ENCODE measurements at regions not wholly inside any gene's neighbourhood (a gene's known extent, or its start where the extent isn't known, plus 50 kb on each side); places are given as distances from the start of the nearest gene placed in this dataset.

GRCh38 chr21:24714646-24715200 lies 892.6 kb downstream of the MRPL39 start:
- DNase-seq (no peak), ATAC-seq (no peak)
- Mint-ChIP-seq H3K4me1 (no peaks in the 10 kb centered on the region), H3K27me3 (no peaks in the 10 kb centered on the region), H3K27ac (no peak overlapping the region), H3K4me3 (no peak overlapping the region), H3K9me3 (ENCODE audit: low read depth) (peaks cover 3% of the 10 kb centered on the region), H3K36me3 (no peaks in the 10 kb centered on the region)
- CTCF ChIA-PET, result no interaction called here

DNA sequence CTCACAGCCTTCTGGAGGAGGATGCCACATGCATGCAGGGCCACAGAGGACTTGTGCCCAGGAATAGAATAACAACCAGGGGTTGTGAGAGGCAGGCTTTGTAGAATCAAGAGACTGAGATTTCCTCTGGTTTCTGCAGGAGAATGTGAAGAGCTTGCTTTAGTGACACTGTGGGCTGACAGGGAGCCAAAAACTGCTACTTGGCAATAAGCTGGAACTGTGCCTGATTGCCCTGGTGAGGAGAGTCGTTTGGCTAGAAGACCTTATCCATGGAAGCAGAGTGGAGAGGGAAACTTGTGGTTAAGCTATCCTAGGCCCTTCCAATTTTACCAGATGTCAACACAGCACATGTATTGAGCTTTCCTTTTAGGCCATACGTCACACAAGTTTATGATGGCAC lies 902.1 kb downstream of the MRPL39 start:
- CTCF ChIA-PET, result no interaction called here
- Mint-ChIP-seq H3K36me3 (no peaks in the 10 kb centered on the region), H3K4me1 (no peaks in the 10 kb centered on the region), H3K9me3 (ENCODE audit: low read depth) (no peaks in the 10 kb centered on the region), H3K4me3 (no peak overlapping the region), H3K27ac (no peak overlapping the region), H3K27me3 (no peaks in the 10 kb centered on the region)
- no peak for ATAC-seq
- DNase-seq, result no peak

- DNase-seq, result no peak
- no peak overlapping the region for H3K4me3 Mint-ChIP-seq
- no peak overlapping the region for H3K27ac Mint-ChIP-seq
- no peaks in the 10 kb centered on the region for H3K27me3 Mint-ChIP-seq
- H3K9me3 Mint-ChIP-seq (ENCODE audit: low read depth), result no peaks in the 10 kb centered on the region
- CTCF ChIA-PET, result no interaction called here
- no peaks in the 10 kb centered on the region for H3K36me3 Mint-ChIP-seq
- ATAC-seq, result no peak
- no peaks in the 10 kb centered on the region for H3K4me1 Mint-ChIP-seq
Observed at GRCh38 chr21:24693779-24694178, 913.5 kb downstream of the MRPL39 start.

GRCh38 chr21:24681456-24681855 lies 925.8 kb downstream of the MRPL39 start:
- no peak overlapping the region for H3K4me3 Mint-ChIP-seq
- H3K27ac Mint-ChIP-seq, result no peak overlapping the region
- H3K4me1 Mint-ChIP-seq, result no peaks in the 10 kb centered on the region
- DNase-seq, result no peak
- H3K36me3 Mint-ChIP-seq, result no peaks in the 10 kb centered on the region
- no peaks in the 10 kb centered on the region for H3K27me3 Mint-ChIP-seq
- CTCF ChIA-PET, result no interaction called here
- ATAC-seq, result no peak
- no peaks in the 10 kb centered on the region for H3K9me3 Mint-ChIP-seq (ENCODE audit: low read depth)

DNA sequence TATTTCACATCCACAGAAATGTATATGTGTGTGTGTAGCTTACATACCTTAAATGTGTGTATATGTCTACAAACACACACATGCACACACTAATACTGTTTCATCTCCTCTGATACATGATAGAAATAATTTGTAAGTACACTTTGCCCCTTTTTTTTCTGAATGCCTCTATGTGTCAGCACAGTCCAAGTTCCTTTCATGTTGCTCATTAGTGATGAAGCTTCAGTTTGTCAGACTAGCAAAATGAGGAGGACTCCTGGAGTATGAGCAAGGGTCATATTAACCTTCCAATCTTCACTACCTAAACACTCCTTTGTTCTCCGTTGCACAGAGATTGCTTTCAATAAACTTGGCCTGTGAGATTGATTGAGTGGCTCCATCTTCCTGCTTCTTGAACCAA lies 935.4 kb downstream of the MRPL39 start:
- no peak for DNase-seq
- no peaks in the 10 kb centered on the region for H3K36me3 Mint-ChIP-seq
- no peaks in the 10 kb centered on the region for H3K27me3 Mint-ChIP-seq
- ATAC-seq, result no peak
- H3K27ac Mint-ChIP-seq, result no peak overlapping the region
- H3K4me3 Mint-ChIP-seq, result no peak overlapping the region
- H3K9me3 Mint-ChIP-seq (ENCODE audit: low read depth), result no peaks in the 10 kb centered on the region
- CTCF ChIA-PET, result no interaction called here
- H3K4me1 Mint-ChIP-seq, result no peaks in the 10 kb centered on the region

DNA sequence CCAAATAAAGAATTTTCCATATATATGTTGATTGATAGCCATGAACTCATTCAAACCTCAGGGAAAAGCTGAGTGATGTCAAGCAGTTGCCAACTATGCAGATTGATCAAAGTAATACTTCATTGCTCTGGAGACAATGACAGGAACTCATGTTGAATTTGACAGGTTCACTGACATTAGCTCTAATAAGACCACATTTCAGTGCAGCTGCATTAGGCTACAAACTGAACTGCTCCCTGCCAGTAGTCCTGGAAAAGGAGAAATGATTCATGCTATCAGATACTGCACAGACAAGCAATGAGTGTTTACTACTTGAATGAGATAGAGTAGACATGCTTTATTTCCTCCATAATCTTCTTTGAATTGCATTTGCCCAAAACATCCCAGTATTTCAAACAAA lies 948.4 kb downstream of the MRPL39 start:
- Mint-ChIP-seq H3K4me3 (no peak overlapping the region), H3K27ac (no peak overlapping the region), H3K36me3 (no peaks in the 10 kb centered on the region), H3K9me3 (ENCODE audit: low read depth) (peaks cover 14% of the 10 kb centered on the region), H3K27me3 (no peaks in the 10 kb centered on the region), H3K4me1 (no peaks in the 10 kb centered on the region)
- CTCF ChIA-PET, result no interaction called here
- DNase-seq (no peak), ATAC-seq (no peak)

DNA sequence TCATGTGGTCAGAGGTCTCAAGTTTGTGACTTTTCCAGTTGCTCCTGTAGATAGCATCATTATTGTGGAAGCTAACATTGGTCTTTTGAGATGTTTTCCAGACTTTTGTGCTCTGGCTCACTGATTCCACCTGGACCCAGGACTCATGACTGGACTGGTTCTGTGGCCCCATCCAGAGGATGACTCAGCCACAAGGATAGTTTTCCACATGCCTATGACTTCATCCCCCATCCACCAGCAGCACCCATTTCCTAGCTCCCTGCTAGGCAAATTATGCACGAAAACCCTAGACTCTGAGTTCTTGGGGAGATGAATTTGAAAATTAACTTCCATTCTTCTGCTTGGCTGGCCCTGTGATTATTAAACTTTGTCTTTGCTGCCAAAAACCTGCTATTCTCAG lies 949.3 kb downstream of the MRPL39 start:
- Mint-ChIP-seq H3K4me3 (no peak overlapping the region), H3K27me3 (no peaks in the 10 kb centered on the region), H3K27ac (no peak overlapping the region), H3K4me1 (no peaks in the 10 kb centered on the region), H3K9me3 (ENCODE audit: low read depth) (peaks cover 14% of the 10 kb centered on the region), H3K36me3 (no peaks in the 10 kb centered on the region)
- DNase-seq, result no peak
- CTCF ChIA-PET, result no interaction called here
- no peak for ATAC-seq

GRCh38 chr21:24649691-24650090 lies 957.6 kb downstream of the MRPL39 start:
- CTCF ChIA-PET, result no interaction called here
- no peaks in the 10 kb centered on the region for H3K4me1 Mint-ChIP-seq

DNA sequence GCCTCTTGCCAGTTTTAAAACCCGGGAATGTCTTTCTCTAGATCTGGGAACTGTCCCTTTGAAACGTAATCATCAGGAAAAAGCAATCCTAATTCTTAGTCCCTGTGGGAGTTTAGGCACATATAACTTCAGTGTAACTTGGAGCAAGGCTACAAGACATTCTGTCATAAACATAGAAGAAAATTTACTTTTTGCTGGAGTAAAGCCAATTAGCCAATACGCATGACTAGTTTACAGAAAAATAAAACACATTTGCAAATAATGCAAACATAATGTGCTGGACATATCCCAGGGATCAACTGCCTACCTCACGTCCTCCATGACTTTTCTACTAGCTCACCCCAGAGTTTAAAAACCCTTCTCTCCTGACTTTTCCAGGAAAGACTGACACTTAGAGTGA lies 970.6 kb downstream of the MRPL39 start:
- ATAC-seq, result no peak
- Mint-ChIP-seq H3K36me3 (no peaks in the 10 kb centered on the region), H3K9me3 (ENCODE audit: low read depth) (no peaks in the 10 kb centered on the region), H3K4me1 (no peaks in the 10 kb centered on the region), H3K27ac (no peak overlapping the region), H3K4me3 (no peak overlapping the region), H3K27me3 (no peaks in the 10 kb centered on the region)
- CTCF ChIA-PET, result no interaction called here
- DNase-seq, result no peak

More at GRCh38 chr21:24649691-24650090, 957.6 kb downstream of the MRPL39 start:
- Mint-ChIP-seq H3K4me3 (no peak overlapping the region), H3K9me3 (ENCODE audit: low read depth) (peaks cover 2% of the 10 kb centered on the region), H3K27ac (no peak overlapping the region), H3K27me3 (no peaks in the 10 kb centered on the region), H3K36me3 (no peaks in the 10 kb centered on the region)
- DNase-seq (no peak), ATAC-seq (no peak)

- Mint-ChIP-seq H3K4me1 (no peaks in the 10 kb centered on the region), H3K27ac (no peak overlapping the region), H3K9me3 (ENCODE audit: low read depth) (no peaks in the 10 kb centered on the region), H3K27me3 (no peaks in the 10 kb centered on the region), H3K4me3 (no peak overlapping the region), H3K36me3 (no peaks in the 10 kb centered on the region)
- no peak for ATAC-seq
- CTCF ChIA-PET, result no interaction called here
- no peak for DNase-seq
Observed at GRCh38 chr21:24634749-24635148, 972.5 kb downstream of the MRPL39 start.

DNA sequence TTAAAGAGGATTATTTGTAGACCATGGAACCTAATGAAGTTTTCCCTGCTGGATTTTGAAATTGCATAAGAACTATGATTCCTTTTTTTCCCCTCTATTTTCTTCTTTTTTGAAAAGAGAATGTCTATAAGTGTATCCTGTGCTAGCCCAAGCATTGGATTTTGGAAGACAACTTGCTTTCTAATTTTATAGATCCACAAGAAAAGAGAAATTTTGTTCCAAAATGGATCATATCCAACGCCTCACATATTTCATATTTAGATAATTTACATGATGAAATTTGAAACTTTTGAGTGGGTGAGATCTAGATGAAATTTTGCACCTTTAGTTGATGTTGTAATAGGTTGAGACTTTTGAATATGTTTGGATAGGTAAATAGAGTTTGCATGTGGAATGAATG lies 978.7 kb downstream of the MRPL39 start:
- Mint-ChIP-seq H3K4me3 (no peak overlapping the region), H3K27me3 (no peaks in the 10 kb centered on the region), H3K4me1 (no peaks in the 10 kb centered on the region), H3K9me3 (ENCODE audit: low read depth) (peaks cover 5% of the 10 kb centered on the region), H3K27ac (no peak overlapping the region), H3K36me3 (no peaks in the 10 kb centered on the region)
- DNase-seq (no peak), ATAC-seq (no peak)
- CTCF ChIA-PET, result no interaction called here

DNA sequence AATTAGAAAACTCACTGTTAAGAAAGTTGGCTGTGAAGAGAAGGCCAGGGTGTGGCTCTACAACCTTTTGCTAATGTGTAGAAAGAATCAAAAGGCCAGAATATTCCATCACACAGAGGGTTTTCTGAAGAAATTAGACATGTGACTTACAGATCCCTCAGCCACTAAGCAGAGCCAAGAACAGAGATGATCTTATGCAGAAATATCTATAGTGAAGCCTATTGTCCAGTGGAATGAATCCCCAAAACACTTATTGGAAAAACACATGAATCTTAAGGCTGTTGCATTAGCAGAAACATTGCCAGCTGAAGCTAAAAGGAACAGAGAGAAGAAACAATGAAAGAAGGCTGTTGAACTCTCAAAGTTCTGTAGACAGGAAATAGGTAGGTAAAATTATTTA lies 979.2 kb downstream of the MRPL39 start:
- CTCF ChIA-PET, result no interaction called here
- Mint-ChIP-seq H3K4me3 (no peak overlapping the region), H3K4me1 (no peaks in the 10 kb centered on the region), H3K27ac (no peak overlapping the region), H3K9me3 (ENCODE audit: low read depth) (peaks cover 5% of the 10 kb centered on the region), H3K27me3 (no peaks in the 10 kb centered on the region), H3K36me3 (no peaks in the 10 kb centered on the region)
- ATAC-seq, result no peak
- no peak for DNase-seq

DNA sequence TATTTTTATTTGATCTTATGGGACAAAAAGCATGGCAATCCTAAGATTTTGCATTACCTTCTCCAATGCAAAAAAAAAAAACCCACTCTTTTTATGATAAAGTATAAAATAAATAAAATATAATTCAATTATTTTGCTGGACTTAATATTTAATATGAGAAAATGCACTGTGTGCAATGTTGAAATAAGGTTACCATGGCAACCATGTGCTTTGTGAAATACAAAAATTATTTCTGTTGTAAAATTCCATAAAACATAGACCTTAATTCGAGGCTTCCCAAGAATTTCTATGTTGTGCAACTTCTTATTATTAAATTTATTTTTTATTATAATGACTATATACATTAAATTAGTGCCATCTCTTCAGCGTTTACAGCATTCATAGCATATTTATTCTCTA lies 989.5 kb downstream of the MRPL39 start:
- Mint-ChIP-seq H3K4me1 (no peaks in the 10 kb centered on the region), H3K27ac (no peak overlapping the region), H3K27me3 (no peaks in the 10 kb centered on the region), H3K4me3 (no peak overlapping the region), H3K36me3 (no peaks in the 10 kb centered on the region), H3K9me3 (ENCODE audit: low read depth) (peaks cover 3% of the 10 kb centered on the region)
- no peak for DNase-seq
- CTCF ChIA-PET, result no interaction called here
- ATAC-seq, result no peak

GRCh38 chr21:24594082-24594481 lies 1013.2 kb downstream of the MRPL39 start:
- Mint-ChIP-seq H3K27ac (no peak overlapping the region), H3K27me3 (no peaks in the 10 kb centered on the region), H3K9me3 (ENCODE audit: low read depth) (peaks cover 4% of the 10 kb centered on the region), H3K36me3 (no peaks in the 10 kb centered on the region), H3K4me3 (no peak overlapping the region), H3K4me1 (no peaks in the 10 kb centered on the region)
- DNase-seq, result no peak
- ATAC-seq, result no peak
- CTCF ChIA-PET, result no interaction called here

GRCh38 chr21:24590261-24590660 lies 1017.0 kb downstream of the MRPL39 start:
- Mint-ChIP-seq H3K9me3 (ENCODE audit: low read depth) (peaks cover 9% of the 10 kb centered on the region), H3K27me3 (no peaks in the 10 kb centered on the region), H3K4me1 (no peaks in the 10 kb centered on the region), H3K36me3 (no peaks in the 10 kb centered on the region), H3K27ac (no peak overlapping the region), H3K4me3 (no peak overlapping the region)
- no peak for ATAC-seq
- DNase-seq, result no peak
- CTCF ChIA-PET, result no interaction called here
